ENCODE measurements at regions not wholly inside any gene's neighbourhood (a gene's known extent, or its start where the extent isn't known, plus 50 kb on each side); places are given as distances from the start of the nearest gene placed in this dataset.

GRCh38 chrY:13082748-13083147 lies 178.1 kb downstream of the DDX3Y start:
- TF ChIP-seq CTCF (IDR thresholded peaks at IDR 0.05) (no peak), POLR2A (IDR thresholded peaks at IDR 0.05) (no peak)
